VCaP (cell line): ENCODE measurements at regions not wholly inside any gene's neighbourhood (a gene's known extent, or its start where the extent isn't known, plus 50 kb on each side); places are given as distances from the start of the nearest gene placed in this dataset.

Experiments
- H3K27ac ChIP-seq: fragments of 450-650 bp; 2 replicates; pipeline ENCODE4 v1.5.1; 2017
- TF ChIP-seq, protein P1 (sequence below): fragments of 450-650 bp; conservative IDR thresholded peaks from 2 replicates; pipeline ENCODE4 v1.5.1; 2017; ENCODE audit warnings: mild to moderate bottlenecking, moderate library complexity

GRCh38 chr5:98415663-98416062 lies 357.8 kb upstream of the RGMB start:
- no peak overlapping the region for H3K27ac ChIP-seq
- TF ChIP-seq, protein P1, sequence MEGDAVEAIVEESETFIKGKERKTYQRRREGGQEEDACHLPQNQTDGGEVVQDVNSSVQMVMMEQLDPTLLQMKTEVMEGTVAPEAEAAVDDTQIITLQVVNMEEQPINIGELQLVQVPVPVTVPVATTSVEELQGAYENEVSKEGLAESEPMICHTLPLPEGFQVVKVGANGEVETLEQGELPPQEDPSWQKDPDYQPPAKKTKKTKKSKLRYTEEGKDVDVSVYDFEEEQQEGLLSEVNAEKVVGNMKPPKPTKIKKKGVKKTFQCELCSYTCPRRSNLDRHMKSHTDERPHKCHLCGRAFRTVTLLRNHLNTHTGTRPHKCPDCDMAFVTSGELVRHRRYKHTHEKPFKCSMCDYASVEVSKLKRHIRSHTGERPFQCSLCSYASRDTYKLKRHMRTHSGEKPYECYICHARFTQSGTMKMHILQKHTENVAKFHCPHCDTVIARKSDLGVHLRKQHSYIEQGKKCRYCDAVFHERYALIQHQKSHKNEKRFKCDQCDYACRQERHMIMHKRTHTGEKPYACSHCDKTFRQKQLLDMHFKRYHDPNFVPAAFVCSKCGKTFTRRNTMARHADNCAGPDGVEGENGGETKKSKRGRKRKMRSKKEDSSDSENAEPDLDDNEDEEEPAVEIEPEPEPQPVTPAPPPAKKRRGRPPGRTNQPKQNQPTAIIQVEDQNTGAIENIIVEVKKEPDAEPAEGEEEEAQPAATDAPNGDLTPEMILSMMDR, result no peak

- TF ChIP-seq, protein P1, result no peak
- no peak overlapping the region for H3K27ac ChIP-seq
These were observed 356.9 kb upstream of the RGMB start for GRCh38 chr5:98416541-98416940.

GRCh38 chr5:98419825-98420224 lies 353.6 kb upstream of the RGMB start:
- no peak overlapping the region for H3K27ac ChIP-seq
- TF ChIP-seq, protein P1, result no peak

- no peak overlapping the region for H3K27ac ChIP-seq
These were observed 348.6 kb upstream of the RGMB start for GRCh38 chr5:98424681-98425450.

DNA sequence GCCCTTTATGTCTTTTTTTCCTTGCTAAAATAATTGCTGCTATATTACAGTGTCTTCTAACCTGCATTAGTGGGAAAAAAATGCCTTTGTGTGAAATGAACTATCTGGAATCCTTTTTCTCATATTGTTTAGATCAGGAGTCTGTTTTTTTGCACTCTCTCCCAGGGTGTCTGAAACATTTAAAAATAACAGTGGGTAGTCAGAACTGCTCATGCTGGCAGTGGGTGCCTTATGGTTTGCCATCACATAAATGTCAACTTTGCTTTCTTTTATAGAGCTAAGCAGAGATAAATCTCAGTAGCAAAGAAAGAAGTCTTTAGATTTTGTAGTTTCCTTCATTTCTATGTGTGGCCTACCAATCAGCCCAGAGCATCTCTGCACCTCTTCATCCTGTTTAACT lies 347.8 kb upstream of the RGMB start:
- TF ChIP-seq, protein P1, result no peak
- H3K27ac ChIP-seq, result no peak overlapping the region

More at GRCh38 chr5:98424681-98425450, 348.6 kb upstream of the RGMB start:
- TF ChIP-seq, protein P1, result no peak

GRCh38 chr5:98428806-98429205 lies 344.7 kb upstream of the RGMB start:
- TF ChIP-seq, protein P1, result no peak
- no peak overlapping the region for H3K27ac ChIP-seq

- TF ChIP-seq, protein P1, result no peak
These were observed 341.1 kb upstream of the RGMB start for GRCh38 chr5:98432378-98432777.

More at GRCh38 chr5:98432378-98432777, 341.1 kb upstream of the RGMB start:
- H3K27ac ChIP-seq, result no peak overlapping the region
